ENCODE measurements at regions not wholly inside any gene's neighbourhood (a gene's known extent, or its start where the extent isn't known, plus 50 kb on each side); places are given as distances from the start of the nearest gene placed in this dataset.

DNA sequence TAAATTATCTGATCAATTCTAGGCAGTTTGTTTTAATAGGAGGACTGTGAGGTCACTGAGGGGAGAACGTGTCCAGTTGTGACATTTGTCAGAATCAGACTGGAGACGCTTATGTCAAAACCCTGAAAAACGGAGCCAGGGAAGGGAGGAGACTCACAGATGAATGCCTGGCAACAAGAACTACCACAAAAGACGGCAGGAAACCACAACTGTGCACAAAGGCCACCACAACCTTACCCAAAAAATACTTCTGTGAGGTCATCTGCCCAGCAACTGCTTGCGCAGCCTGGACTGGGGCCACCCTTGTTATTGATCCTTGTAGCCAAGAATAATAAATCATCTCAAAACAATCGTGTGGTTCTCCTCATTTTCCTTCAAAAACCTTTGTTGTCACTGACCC is 173.0 kb upstream of the ALKAL2 start:
- no peak for DNase-seq (ENCODE audit: extremely low spot score, unreplicated experiment)
- Mint-ChIP-seq H3K27ac (ENCODE audit: unreplicated experiment) (no peak overlapping the region), H3K9me3 (ENCODE audit: unreplicated experiment) (no peaks in the 10 kb centered on the region), H3K36me3 (ENCODE audit: unreplicated experiment) (no peaks in the 10 kb centered on the region), H3K4me3 (ENCODE audit: unreplicated experiment) (no peak overlapping the region), H3K4me1 (ENCODE audit: unreplicated experiment) (peaks cover 10% of the 10 kb centered on the region), H3K27me3 (ENCODE audit: unreplicated experiment) (peaks cover 64% of the 10 kb centered on the region)
- TF ChIP-seq, protein P1, sequence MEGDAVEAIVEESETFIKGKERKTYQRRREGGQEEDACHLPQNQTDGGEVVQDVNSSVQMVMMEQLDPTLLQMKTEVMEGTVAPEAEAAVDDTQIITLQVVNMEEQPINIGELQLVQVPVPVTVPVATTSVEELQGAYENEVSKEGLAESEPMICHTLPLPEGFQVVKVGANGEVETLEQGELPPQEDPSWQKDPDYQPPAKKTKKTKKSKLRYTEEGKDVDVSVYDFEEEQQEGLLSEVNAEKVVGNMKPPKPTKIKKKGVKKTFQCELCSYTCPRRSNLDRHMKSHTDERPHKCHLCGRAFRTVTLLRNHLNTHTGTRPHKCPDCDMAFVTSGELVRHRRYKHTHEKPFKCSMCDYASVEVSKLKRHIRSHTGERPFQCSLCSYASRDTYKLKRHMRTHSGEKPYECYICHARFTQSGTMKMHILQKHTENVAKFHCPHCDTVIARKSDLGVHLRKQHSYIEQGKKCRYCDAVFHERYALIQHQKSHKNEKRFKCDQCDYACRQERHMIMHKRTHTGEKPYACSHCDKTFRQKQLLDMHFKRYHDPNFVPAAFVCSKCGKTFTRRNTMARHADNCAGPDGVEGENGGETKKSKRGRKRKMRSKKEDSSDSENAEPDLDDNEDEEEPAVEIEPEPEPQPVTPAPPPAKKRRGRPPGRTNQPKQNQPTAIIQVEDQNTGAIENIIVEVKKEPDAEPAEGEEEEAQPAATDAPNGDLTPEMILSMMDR (IDR thresholded peaks at IDR 0.05) = no peak

DNA sequence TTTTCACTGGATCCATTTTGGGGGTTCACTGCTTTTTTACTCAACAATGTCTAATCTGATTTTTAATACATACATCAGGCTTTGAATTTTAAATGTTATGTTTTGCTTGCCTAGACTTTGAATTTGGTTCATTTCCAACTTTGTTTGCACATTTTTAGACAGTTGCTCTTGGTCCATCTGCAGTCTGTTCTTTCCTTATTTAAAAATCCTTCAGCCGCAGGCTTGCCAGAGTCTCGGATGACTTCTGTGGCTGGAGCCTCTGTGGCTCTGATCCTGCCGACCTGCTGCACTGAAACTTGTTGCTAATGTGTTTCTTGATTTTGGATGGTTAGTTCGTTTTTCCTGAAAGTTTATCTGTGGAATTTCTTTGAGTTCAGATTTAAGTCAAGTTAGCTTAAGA is 172.0 kb upstream of the ALKAL2 start:
- Mint-ChIP-seq H3K4me1 (ENCODE audit: unreplicated experiment) (peaks cover 10% of the 10 kb centered on the region), H3K36me3 (ENCODE audit: unreplicated experiment) (no peaks in the 10 kb centered on the region), H3K4me3 (ENCODE audit: unreplicated experiment) (no peak overlapping the region), H3K27ac (ENCODE audit: unreplicated experiment) (no peak overlapping the region), H3K27me3 (ENCODE audit: unreplicated experiment) (peaks cover 68% of the 10 kb centered on the region), H3K9me3 (ENCODE audit: unreplicated experiment) (no peaks in the 10 kb centered on the region)
- TF ChIP-seq, protein P1 (IDR thresholded peaks at IDR 0.05) = no peak
- DNase-seq (ENCODE audit: extremely low spot score, unreplicated experiment) = no peak

DNA sequence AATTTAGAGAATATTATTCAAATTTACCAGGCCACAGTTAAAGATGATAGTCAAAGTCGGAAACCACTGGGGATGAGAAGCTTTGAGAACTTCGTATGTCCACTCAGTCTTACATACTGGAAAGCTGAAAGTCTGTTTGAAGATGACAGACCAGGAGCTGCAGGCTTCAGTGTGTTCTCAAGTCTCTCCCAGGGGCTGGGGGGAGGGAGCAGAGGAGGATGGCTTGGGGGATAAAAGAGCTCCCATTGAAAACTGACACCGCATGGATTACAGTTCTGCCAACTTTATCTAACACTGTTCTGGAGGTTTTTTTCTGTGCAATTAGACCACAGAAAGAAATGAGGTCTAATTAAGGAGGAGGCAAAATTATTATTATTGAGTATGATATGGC is 170.5 kb upstream of the ALKAL2 start:
- H3K27ac Mint-ChIP-seq (ENCODE audit: unreplicated experiment) = no peak overlapping the region
- TF ChIP-seq, protein P1 (IDR thresholded peaks at IDR 0.05) = no peak
- H3K27me3 Mint-ChIP-seq (ENCODE audit: unreplicated experiment) = peaks cover 68% of the 10 kb centered on the region
- H3K36me3 Mint-ChIP-seq (ENCODE audit: unreplicated experiment) = no peaks in the 10 kb centered on the region
- DNase-seq (ENCODE audit: extremely low spot score, unreplicated experiment) = no peak
- peaks cover 10% of the 10 kb centered on the region for H3K4me1 Mint-ChIP-seq (ENCODE audit: unreplicated experiment)
- no peak overlapping the region for H3K4me3 Mint-ChIP-seq (ENCODE audit: unreplicated experiment)
- no peaks in the 10 kb centered on the region for H3K9me3 Mint-ChIP-seq (ENCODE audit: unreplicated experiment)

DNA sequence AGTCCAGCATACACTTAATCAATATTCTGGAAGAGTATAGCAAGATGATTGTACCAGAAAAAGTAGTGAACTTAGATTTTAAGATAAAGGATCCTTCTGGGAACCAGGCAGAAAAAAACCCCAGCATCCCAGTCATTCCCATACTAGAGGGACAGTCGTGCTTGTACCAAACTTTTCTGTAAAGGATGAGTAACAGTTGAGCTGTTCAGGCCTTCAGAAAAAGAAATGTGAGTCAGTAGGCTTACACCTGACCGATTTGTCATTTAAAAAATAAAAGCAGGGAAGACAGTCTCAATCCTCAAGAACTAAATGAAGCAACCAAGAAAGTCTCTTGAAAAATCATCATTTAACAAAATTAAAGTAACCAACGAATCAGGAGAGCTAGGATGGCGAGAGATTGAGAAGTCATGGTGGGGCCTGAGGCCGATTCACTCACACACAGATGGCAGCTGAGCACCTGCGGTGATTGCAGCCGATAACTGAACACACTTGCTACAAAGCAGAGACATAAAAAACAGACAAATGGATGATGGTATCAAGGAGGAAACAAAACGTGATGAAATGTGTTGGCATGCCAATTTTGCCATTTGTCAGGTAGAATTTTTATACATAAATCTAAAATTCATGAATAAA is 170.0 kb upstream of the ALKAL2 start:
- no peaks in the 10 kb centered on the region for H3K36me3 Mint-ChIP-seq (ENCODE audit: unreplicated experiment)
- H3K9me3 Mint-ChIP-seq (ENCODE audit: unreplicated experiment) = no peaks in the 10 kb centered on the region
- no peak for DNase-seq (ENCODE audit: extremely low spot score, unreplicated experiment)
- no peak overlapping the region for H3K4me3 Mint-ChIP-seq (ENCODE audit: unreplicated experiment)
- peaks cover 10% of the 10 kb centered on the region for H3K4me1 Mint-ChIP-seq (ENCODE audit: unreplicated experiment)
- TF ChIP-seq, protein P1 (IDR thresholded peaks at IDR 0.05) = no peak
- H3K27me3 Mint-ChIP-seq (ENCODE audit: unreplicated experiment) = peaks cover 63% of the 10 kb centered on the region
- H3K27ac Mint-ChIP-seq (ENCODE audit: unreplicated experiment) = no peak overlapping the region

DNA sequence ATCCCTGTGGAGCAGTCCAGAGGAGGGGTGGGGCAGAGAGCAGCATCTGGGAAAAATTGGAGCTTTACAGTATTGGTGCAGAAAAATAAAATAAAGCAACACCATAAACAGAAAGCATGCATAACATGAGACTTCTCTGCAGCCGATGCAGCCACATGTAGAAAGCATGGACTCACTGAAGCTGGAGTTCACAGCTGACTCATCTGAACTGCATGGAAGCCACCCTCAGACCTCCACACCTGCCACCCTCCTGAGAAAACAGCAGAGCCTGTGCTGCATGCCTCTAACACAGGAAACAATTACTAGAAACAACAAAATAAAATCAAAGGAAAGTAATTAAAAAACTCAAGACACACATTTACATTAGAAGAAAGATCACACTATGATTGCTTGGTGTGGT is 169.4 kb upstream of the ALKAL2 start:
- H3K4me1 Mint-ChIP-seq (ENCODE audit: unreplicated experiment) = peaks cover 10% of the 10 kb centered on the region
- H3K27me3 Mint-ChIP-seq (ENCODE audit: unreplicated experiment) = peaks cover 59% of the 10 kb centered on the region
- no peak overlapping the region for H3K27ac Mint-ChIP-seq (ENCODE audit: unreplicated experiment)
- H3K36me3 Mint-ChIP-seq (ENCODE audit: unreplicated experiment) = no peaks in the 10 kb centered on the region
- H3K4me3 Mint-ChIP-seq (ENCODE audit: unreplicated experiment) = no peak overlapping the region
- H3K9me3 Mint-ChIP-seq (ENCODE audit: unreplicated experiment) = no peaks in the 10 kb centered on the region
- TF ChIP-seq, protein P1 (IDR thresholded peaks at IDR 0.05) = no peak
- DNase-seq (ENCODE audit: extremely low spot score, unreplicated experiment) = no peak
